HG02610 (cell line): ENCODE measurements at regions not wholly inside any gene's neighbourhood (a gene's known extent, or its start where the extent isn't known, plus 50 kb on each side); places are given as distances from the start of the nearest gene placed in this dataset.
A peak's percentile ranks its signal among the peaks of the same experiment; 100 is the strongest.

Source experiments
- ATAC-seq: cut with Tn5 transposase; IDR thresholded peaks from one replicate; pipeline ENCODE4 v1.9.1; 2021; ENCODE audit warnings: mild to moderate bottlenecking, moderate library complexity; ENCODE audit not compliant: unreplicated experiment

DNA sequence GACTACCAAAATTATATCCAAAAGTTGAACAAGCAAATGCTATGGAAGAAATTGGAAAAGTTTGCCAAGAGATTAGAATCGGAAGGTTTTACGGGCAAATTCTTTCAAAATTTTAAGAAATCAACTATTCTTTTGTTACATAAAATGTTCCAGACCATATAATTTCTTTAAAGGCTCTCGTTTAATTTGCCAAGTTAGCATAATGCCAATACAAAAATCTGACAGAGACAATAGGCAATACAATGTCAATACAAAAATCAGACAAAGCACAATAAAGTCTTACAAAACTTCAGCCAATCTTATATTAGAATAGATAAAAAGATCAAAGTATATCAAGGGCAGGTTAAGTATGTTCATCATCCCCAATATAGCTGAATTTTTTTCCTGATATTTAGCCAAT is 224.2 kb downstream of the BCL11A start:
- ATAC-seq = no peak

DNA sequence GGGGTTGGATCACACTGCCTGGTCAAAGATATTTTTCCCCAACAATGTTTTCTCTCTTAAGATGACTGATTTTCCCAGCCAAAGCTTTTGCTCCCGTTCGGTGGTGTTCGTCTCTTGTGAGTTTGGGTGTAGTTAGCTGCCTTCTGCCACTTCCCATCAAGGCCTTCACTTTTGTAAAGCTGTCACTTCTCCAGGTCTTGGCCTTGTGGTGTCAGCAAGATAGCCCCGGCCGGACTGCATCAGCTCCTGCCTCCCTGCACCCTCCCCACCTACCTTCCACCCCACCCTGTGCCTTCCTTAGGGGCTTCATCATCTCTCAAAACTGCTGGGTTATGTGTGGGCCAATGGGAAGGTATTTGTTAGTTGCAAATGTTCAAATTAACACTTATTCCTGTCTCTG is 228.9 kb downstream of the BCL11A start:
- no peak for ATAC-seq

DNA sequence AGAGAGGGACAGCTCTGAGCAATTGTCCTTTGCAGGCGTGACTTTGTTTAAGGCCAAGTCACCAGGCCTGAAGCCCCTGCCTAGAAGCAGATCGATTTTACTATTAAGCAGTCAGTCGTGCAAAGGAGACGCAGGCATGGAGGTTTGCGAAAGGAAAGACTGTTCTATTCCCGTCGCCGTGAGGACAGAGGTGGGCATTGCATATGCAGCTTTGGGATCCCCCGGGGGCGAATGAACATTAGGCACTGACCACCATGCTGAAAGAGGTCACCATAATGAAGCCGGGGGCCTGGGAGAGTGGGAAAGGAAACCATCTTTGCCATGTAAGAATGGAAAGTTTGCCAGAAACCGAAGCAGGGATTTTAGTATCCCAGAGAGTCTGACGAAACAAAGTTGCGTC is 231.6 kb downstream of the BCL11A start:
- no peak for ATAC-seq

DNA sequence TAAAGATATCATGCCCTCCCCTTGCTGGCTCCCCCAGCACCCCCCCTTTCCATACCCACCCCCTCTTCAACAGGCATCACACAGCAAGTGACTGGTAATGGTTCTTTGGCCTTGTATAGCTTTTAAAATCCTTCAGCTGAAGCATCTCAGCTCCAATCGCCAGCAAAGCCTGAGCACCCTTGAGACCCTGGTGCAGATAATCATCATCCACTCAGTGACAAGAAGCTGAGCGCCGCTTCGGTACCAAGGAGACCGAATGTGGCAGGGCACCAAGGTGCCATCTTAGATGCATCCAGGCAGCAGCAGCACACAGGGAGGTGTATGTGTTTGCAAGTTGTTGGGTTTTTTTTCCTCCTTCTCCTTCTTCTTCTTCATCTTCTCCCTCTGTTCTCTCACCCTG is 232.7 kb downstream of the BCL11A start:
- ATAC-seq = no peak

DNA sequence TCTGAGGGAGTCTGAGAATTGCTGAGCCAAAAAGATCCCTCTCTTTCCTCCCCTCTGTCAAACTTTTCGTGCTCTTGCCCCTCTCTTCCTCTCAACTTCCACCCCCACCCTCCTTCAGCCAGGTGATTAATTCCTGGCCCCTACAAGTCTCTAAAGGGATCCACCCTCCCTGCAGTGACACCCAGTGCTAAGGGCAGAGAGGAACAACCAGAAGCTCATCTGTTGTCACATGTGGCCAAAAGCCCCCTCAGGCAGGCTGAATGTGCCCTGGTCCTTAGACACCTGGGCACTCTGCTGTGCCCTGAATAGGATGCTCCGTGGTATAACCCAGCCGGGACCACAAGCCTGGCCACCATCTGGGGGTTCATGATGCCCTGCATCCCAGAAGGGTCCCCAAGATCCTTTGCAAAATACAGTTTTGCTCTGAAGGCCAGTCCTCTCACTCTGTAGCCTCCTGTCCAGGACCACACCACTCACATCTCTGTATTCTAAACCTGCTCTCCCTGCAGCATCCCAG is 234.4 kb downstream of the BCL11A start:
- ATAC-seq = no peak

DNA sequence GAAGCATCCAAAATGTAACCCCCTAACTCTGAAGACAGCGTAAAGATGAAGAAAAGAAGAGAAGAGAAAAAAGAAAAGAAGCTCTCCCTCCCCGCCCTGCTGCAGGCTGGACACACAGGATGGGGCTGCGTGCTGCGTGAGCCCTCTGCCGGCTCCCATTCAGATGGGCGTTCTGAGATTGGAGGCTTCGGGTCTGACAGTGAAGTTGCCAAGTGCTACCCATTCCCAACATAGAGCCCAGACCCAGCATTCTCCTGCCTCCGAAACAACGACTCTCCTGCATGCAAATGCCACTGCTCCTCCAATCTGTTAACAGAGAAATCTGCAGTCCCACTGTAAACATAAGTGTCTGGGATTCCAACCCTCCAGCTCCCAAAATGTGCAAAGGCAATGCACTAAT is 234.9 kb downstream of the BCL11A start:
- ATAC-seq = no peak

DNA sequence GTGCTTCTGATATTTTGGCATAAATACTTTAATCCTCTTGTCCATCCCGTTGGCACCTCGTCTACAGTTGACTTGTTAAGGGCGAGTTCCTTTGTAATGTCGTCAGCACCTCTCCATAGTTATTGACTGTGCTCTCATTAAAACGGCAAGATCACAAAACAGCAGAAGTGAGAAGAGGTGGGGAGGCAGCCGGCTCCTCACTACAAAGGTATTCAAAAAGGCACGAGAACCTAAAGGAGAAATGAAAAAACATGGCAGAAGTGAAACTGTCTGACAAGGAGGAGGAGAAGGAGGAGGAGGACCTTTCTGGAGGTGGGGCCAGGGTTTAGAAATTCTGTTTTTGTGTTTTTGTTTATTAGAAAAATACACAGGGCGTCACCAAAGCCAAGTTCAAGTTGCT is 235.6 kb downstream of the BCL11A start:
- ATAC-seq = peak; percentile 76

DNA sequence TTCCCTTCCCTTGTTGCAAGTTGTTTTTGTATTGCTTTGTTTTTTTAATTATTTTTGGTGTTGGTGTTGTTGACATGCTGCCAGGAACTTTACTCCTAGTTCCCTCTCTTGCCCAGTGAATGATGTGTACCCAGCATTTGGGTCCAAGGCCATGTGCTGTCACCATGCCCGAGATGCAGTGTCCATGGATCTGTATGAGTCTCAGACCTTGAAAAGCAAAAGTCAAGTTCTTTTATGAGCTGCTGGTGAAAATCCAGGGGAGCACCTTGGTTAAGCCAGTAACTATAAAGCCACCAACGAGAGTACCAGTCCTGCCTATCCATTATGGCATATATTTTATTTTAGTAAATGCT is 236.4 kb downstream of the BCL11A start:
- no peak for ATAC-seq

DNA sequence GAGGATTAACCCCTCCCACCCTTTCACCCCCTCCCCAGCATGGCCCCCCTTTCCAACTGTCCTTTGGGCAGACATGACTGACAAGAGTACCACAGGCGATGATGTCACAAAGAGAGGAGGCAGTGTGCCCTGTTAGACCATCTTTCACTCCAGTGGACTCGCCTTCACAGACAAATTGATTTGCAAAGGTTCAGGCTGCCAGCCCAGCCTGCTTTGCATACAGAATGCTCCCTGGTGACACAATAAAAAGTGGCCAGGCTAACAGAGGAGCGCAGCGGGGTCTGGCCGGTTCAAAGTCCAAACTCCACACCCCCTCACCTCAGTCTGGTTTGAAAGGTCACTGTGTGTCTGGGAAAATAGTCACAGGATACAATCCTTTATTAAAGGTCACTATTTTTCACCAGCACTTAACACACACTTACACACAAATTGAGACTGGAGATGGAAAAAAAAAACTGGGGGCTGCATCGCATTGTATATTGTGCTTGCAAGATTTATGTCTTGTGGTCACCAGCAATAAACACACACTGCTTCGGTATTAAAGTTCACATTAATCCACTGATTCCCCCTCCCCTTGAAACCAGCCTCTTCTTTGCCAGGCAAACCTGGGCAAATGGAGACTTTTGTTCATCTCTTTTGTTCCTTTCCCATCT is 236.9 kb downstream of the BCL11A start:
- ATAC-seq = no peak

DNA sequence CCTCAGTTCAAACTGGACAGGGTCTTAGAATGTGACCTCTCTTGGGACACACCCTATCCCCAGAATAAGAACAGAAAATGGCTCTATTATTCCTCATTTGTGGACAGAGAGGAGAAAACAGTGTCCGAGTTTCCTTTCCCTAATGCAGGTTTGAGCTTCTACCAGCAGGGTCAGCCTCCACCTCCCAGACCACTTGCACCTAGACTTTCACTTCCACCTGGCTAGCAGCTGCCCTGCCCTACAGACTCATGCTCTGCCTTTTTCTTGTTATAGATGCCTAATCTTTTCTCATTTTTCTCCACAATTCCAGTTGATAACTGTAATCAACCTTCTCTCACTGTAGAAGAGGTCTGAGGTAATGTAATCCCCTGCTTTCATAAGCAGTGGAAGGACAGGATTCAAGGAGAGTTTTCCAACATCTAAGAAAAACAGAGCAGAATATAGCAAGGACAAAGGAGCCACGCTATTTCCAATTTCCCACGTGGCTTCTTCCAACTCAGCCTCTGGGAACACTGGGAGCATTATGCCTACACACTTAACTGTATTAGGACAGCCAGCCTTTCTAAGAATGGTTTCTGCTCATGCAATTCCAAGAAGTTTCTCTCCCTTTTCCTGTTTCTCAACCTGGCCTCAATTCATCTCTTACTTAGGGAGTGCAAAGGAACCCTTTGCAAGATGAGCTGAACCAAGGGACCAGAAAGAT is 239.8 kb downstream of the BCL11A start:
- no peak for ATAC-seq

DNA sequence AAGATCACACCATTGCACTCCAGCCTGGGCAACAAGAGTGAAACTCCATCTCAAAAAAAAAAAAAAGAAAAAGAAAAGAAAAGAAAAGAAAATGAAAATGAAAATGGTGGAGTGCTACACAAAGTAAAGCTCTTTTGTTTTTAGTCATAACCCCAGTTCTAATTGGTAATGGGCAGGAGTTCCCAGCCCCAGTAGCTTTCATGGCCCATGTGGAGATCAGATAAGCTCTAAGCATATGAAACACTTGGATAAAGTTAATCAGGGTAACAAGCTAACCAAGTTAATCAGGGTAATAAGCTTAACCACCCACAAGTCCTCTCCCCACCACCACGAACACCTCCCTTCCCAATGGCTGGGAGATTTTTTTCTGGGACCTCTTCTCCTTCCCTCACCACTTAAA is 240.8 kb downstream of the BCL11A start:
- ATAC-seq = peak; percentile 72

DNA sequence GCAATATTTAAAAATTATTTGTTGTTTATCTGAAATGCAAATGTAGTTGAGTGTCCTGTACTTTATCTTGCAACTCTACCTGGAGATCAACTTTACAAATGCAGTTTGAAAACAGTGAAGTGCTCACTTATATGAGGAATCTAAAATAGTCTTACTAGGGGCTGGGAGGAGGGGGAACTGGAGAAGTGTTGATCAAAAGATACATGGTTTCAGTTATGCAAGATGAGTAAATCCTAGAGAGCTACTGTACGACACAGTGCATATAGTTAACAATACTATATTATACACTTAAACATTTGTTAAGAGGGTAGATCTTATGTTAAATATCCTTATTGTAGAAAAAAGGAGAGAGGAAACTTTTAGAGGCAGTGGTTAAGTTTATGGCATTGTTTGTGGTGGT is 241.9 kb downstream of the BCL11A start:
- ATAC-seq = peak; percentile 64

DNA sequence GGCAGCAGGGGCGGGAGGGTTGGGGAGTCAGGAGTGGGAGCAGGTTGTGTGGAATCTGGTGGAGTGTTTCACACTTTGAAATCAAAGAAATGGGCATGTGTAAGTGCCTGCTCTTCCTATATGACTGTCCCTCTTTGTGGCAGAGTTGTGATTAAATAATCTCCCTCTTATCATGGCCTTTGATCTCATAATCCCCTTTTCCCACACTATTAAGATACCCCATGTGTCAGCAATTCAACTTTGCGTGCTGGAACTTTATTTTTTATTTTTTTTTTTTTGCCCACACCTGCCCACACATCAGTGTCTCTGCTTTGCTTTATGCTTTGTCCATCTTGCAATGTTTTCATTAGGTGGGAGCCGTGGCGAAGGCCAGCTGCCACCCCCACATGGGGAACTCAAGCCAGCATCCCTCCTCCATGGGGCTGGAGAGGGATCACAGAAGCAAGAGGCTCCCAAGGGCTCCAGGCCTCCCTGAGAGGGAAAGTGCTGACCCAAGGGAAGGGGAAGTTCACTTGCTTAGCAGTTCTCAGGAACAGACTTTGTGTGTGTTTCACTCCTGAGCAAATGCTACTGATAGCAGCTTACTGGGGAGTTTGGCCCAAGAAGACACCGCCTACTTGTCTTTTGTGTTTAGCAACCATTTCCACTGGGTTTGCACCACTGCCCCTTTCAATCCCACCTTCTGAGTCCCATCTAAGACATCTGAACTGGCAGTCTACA is 243.4 kb downstream of the BCL11A start:
- ATAC-seq = no peak

DNA sequence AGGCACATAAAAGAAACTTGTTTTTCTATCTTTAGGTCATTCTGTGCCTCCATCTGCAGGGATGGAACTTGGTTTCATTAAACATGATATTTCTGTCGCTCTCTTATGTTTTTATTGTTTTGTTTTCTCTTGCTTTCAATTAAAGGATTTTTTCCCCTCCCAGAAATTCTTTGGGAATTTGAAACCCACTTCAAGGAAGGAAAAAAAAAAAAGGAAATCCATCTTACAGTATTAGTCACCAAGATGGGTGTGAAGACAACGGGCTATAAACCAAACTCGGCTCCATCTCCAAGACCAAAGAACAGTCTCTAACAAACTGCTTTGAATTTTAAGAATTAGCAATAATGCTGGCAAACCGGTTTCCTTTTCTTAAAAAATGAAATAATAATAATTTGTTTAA is 244.1 kb downstream of the BCL11A start:
- ATAC-seq = no peak

DNA sequence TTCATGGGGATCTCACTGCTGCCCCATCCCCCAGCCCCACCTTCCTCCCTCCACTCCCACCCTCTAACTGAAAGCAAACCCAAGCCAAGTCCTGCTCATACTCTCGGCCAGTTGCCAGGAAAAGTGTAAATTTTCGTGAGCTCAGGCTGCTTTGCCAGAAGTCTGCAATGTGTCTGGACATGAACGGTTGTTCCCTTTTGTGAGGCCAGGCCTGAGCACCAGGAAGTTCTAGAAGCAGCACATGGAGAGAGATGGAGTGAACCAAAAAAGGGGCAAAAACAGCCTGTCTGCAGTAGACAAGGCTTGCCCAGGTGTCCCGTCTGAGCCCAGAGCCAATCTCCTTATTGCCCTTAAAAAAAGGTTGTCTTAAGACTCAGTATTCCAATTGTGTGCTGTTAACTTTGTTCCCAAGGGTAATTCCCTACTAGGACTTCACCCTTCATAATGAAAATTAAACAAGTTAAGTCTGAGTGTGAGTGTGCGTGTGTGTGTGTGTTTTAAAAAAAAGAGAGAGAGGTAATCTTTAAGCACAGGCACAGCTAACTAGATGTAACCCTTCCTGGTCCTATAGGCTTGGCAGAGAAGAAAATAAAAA is 247.1 kb downstream of the BCL11A start:
- no peak for ATAC-seq

DNA sequence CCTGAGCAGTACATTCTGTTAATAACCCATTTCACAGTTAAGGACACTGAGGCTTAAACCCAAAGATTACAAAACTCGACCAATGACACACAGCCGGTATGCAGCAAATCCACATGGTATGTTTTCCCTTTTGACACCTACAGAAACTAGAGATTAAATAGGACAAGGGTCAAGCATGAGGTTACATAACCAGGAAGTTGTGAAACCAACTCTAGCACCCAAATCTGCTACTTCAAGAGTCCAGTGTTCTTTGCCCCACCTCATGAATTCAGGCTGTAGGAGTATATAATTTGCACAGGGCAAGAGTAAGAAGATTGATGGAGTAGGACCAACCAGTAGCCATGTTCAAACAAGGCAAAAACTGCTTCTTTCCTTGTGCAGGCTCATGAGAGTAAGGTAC is 249.8 kb downstream of the BCL11A start:
- no peak for ATAC-seq

DNA sequence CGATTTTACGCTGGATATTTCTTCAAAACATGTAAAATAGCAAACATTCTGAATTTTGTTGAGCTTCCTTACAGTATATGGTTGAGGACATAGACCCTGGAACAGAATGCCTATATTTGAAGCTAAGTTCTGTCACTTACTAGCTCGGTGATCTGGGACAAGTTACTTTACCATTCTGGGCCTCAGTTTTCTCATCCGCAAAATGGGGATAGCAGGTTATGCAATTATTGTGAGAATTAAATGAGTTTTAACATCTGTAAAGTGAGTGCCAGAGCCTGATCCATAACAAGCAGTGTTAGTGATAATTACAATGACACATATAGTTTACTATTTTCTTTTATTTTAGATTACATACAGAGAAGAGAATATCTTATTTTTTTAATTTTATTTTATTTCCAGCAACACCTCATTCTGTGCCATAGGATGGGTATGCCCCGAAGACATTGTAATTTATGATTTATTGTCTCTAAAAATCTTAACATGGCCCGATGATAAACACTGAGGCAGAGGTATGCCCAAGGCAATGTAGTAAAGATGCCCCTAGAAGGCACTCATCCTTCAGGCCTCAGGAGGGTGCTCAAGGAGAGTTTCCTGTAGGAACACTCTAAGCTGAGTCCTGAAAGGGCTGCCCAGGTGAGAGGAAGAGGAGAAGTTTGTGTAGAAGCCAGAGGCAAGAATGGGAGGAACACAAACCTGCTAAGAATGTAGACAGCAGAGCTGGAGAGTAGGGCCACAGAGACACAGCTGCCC is 250.9 kb downstream of the BCL11A start:
- no peak for ATAC-seq

DNA sequence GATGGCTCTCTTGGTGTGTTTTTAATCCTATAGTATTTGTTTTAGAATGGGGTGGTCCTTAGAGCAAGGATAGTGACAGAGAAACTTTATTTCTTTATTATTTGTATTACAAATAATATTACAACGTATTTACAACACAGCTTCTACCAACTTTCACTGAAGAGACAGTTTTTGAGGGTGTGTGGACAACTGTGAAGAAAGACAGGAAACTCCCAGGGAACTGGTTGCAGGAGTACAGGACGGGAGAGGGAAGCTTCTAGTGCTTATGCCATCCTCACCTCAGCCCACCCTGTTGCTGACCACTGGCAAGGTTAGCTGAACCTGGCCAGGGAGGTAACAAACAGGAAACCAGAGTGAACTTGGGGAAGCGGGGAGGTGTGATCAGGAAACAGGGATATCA is 251.7 kb downstream of the BCL11A start:
- no peak for ATAC-seq

DNA sequence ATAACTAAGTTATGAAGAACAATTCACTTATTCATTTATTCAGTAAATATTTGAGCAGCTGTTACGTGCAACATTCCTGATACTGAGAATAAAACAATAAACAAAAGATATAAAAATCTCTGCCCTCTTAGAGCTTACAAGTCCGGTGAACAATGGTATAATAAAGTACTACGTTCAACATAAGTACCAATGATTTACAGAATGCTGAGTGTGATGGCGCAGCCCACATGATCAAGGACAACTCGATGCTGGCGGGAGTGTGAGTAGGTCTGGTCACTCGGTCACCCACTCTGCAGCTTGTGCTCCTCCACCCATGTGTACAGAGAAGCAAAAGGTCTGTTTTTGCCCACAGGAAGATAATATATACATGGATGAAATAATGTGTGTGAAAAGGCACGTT is 254.3 kb downstream of the BCL11A start:
- no peak for ATAC-seq

DNA sequence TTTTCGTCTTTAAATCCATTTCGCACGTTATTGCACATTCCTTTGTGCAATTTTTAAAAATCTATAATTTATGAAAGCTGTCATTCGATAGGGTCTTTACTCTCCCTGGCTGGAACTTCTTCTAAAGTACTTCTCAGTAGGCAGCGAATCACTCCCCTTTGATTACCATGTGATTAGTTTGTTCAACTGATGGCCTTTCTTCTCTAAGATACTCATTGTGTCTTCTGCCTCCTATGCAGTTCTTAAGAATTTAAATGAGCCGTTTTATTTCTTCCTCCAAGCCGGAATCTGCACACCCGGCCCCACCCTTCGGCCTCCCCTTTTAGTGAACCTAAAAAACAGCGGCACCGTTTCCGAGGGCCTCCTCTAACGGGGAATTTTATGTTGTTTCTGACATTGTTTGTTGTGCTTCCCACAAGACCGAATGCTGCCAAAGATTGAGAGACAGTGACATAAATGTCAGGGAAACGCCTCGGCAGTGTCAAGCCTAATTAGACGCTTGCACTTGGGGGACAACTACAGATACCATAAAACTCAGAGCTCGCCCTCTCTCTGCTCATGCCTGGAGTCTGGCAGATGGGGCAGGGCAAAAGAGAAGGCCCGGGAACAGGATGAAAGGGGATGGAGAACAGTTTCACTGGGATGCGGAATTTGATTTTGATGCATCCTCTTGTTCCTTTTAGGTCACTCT is 255.3 kb downstream of the BCL11A start:
- ATAC-seq = no peak
